ENCODE measurements at regions not wholly inside any gene's neighbourhood (a gene's known extent, or its start where the extent isn't known, plus 50 kb on each side); places are given as distances from the start of the nearest gene placed in this dataset.

DNA sequence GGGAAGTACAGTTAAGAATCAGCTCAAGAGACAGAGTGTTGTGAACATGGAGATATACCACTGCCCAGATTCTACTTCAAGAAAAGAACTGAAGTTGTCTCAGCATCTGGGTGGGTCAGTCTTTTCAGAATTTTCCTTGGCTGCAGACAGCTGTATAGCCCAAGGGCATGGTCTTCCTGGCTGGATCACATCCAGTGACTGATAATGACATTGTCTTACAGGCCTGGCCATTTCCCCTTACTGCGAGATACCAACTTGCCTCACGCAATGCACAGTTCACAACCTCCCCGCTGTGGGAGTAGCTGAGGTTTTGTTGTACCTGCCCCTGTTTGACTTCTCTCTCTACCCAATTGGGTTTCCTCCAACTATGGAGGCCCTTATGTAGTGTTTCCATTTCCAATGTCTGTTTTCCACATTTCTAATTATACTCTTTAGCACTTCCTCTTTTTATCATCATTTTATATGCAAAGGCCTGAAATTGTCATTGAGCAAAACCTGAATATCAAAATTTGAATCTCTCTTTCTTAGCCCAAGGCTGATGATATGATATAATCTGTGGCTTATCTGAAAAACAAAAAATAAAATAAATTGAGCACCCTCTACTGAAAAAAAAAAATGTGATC is 209.1 kb downstream of the NAF1 start:
- TF ChIP-seq, protein P1, sequence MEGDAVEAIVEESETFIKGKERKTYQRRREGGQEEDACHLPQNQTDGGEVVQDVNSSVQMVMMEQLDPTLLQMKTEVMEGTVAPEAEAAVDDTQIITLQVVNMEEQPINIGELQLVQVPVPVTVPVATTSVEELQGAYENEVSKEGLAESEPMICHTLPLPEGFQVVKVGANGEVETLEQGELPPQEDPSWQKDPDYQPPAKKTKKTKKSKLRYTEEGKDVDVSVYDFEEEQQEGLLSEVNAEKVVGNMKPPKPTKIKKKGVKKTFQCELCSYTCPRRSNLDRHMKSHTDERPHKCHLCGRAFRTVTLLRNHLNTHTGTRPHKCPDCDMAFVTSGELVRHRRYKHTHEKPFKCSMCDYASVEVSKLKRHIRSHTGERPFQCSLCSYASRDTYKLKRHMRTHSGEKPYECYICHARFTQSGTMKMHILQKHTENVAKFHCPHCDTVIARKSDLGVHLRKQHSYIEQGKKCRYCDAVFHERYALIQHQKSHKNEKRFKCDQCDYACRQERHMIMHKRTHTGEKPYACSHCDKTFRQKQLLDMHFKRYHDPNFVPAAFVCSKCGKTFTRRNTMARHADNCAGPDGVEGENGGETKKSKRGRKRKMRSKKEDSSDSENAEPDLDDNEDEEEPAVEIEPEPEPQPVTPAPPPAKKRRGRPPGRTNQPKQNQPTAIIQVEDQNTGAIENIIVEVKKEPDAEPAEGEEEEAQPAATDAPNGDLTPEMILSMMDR (conservative IDR thresholded peaks at IDR 0.05; ENCODE audit: low read length), result no peak
- no peak for TF ChIP-seq EZH2phosphoT487 (IDR thresholded peaks at IDR 0.05; ENCODE audit: borderline replicate concordance, low read depth, low read length)
